ENCODE measurements at regions not wholly inside any gene's neighbourhood (a gene's known extent, or its start where the extent isn't known, plus 50 kb on each side); places are given as distances from the start of the nearest gene placed in this dataset.

DNA sequence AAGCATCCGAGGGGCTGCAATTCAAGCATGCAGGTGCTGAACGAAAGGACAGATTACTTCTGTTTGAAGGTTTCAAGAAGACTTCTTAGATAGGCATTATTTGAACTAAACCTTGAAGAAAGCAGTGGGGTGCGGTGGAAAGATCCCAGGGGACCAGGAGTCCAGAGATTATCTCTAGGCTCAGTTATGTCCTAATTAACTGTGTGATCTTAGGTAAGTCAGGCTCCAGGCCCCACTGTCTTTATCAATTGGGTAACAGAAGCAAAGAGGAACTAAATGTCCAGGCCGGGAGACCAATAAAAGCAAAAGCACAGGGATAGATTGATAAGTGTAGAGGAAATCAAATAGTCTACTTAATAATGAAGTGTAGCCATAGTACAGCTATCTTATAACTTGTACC is 72.9 kb upstream of the CDC42BPA start:
- TF ChIP-seq CTCF (IDR thresholded peaks at IDR 0.05; ENCODE audit: extremely low read depth in 1 of 2, insufficient read depth in 1 of 2, low read depth in 1 of 2, low read length in 2 of 2) (no peak), POLR2A (IDR thresholded peaks at IDR 0.05; ENCODE audit: low read depth, low read length) (no peak), EZH2 (IDR thresholded peaks at IDR 0.05; ENCODE audit: borderline replicate concordance, low read depth, low read length, severe bottlenecking) (no peak), FOS (IDR thresholded peaks at IDR 0.05; ENCODE audit: borderline replicate concordance, insufficient read depth, low read length) (no peak), MAX (IDR thresholded peaks at IDR 0.05; ENCODE audit: insufficient read depth, insufficient read length) (no peak)

Measured in endothelial cell of umbilical vein (primary cell).